MM.1S (cell line): ENCODE measurements at regions not wholly inside any gene's neighbourhood (a gene's known extent, or its start where the extent isn't known, plus 50 kb on each side); places are given as distances from the start of the nearest gene placed in this dataset.

Experiments used
- DNase-seq: peaks from one replicate; pipeline ENCODE4 v3.0.0-alpha.2; 2015
- H2AFZ ChIP-seq: fragments of 300-600 bp; sonication (generic); 2 replicates; pipeline ENCODE4 v1.6.0; 2016; ENCODE audit warnings: antibody characterized with exemption, low read length
- H3F3A ChIP-seq: fragments of 300-600 bp; sonication (generic); 2 replicates; pipeline ENCODE4 v1.6.1; 2016; ENCODE audit warnings: mild to moderate bottlenecking, antibody characterized with exemption, low read length, moderate library complexity, mixed read lengths; ENCODE audit not compliant: insufficient read depth
- H3K27ac ChIP-seq: fragments of 300-600 bp; sonication (generic); 2 replicates; pipeline ENCODE4 v1.5.1; 2016; ENCODE audit warnings: mild to moderate bottlenecking, low read length
- H3K27me3 ChIP-seq: fragments of 300-600 bp; sonication (generic); replicated peaks from 2 replicates; pipeline ENCODE4 v1.6.0; 2016; ENCODE audit warnings: low read length; ENCODE audit not compliant: insufficient read depth
- H3K36me3 ChIP-seq: fragments of 300-600 bp; sonication (generic); replicated peaks from 2 replicates; pipeline ENCODE4 v1.6.1; 2016; ENCODE audit warnings: mild to moderate bottlenecking, low read length, mixed read lengths; ENCODE audit not compliant: insufficient read depth
- H3K4me1 ChIP-seq: fragments of 300-600 bp; sonication (generic); 2 replicates; pipeline ENCODE4 v1.6.1; 2016; ENCODE audit warnings: low read length, mixed read lengths
- H3K4me2 ChIP-seq: fragments of 300-600 bp; sonication (generic); 2 replicates; pipeline ENCODE4 v1.6.0; 2016; ENCODE audit warnings: low read depth, low read length
- H3K4me3 ChIP-seq: fragments of 300-600 bp; sonication (generic); 2 replicates; pipeline ENCODE4 v1.5.1; 2016; ENCODE audit warnings: low read length, mixed read lengths
- H3K79me2 ChIP-seq: fragments of 300-600 bp; sonication (generic); 2 replicates; pipeline ENCODE4 v1.6.1; 2016; ENCODE audit warnings: mixed run types, low read length, mixed read lengths
- H3K9ac ChIP-seq: fragments of 300-600 bp; sonication (generic); 2 replicates; pipeline ENCODE4 v1.6.1; 2016; ENCODE audit warnings: low read length, mixed read lengths
- H3K9me2 ChIP-seq: fragments of 300-600 bp; sonication (generic); replicated peaks from 2 replicates; pipeline ENCODE4 v1.6.1; 2016; ENCODE audit warnings: mild to moderate bottlenecking, low read length, mixed read lengths; ENCODE audit not compliant: insufficient read depth
- H3K9me3 ChIP-seq: fragments of 300-600 bp; sonication (generic); replicated peaks from 2 replicates; pipeline ENCODE4 v1.6.1; 2016; ENCODE audit warnings: mild to moderate bottlenecking, low read length, mixed read lengths; ENCODE audit not compliant: insufficient read depth
- H4K20me1 ChIP-seq: fragments of 300-600 bp; sonication (generic); 2 replicates; pipeline ENCODE4 v1.6.1; 2016; ENCODE audit warnings: mild to moderate bottlenecking, low read length, moderate library complexity, mixed read lengths; ENCODE audit not compliant: insufficient read depth
- CTCF ChIP-seq: fragments of 300-600 bp; sonication (generic); IDR thresholded peaks from 2 replicates; pipeline ENCODE4 v1.5.1; 2016; ENCODE audit warnings: antibody characterized with exemption, low read length, mixed read lengths
- EZH2 ChIP-seq: fragments of 300-600 bp; sonication (generic); optimal IDR thresholded peaks from 2 replicates; pipeline ENCODE3; 2017; ENCODE audit warnings: low read depth, mild to moderate bottlenecking, antibody characterized with exemption, low read length, mixed read lengths
- EZH2phosphoT487 ChIP-seq: fragments of 300-600 bp; sonication (generic); IDR thresholded peaks from 2 replicates; pipeline ENCODE4 v1.6.1; 2018; ENCODE audit warnings: antibody characterized with exemption, low read length

GRCh38 chr16:73166947-73167550, 119.1 kb upstream of the ZFHX3 start:
- H3K9me2 ChIP-seq, result no peaks in the 10 kb centered on the region
- no peak overlapping the region for H3K4me3 ChIP-seq
- no peaks in the 10 kb centered on the region for H3K9me3 ChIP-seq
- H3K79me2 ChIP-seq, result no peaks in the 10 kb centered on the region
- no peaks in the 10 kb centered on the region for H4K20me1 ChIP-seq
- H3K27ac ChIP-seq, result no peak overlapping the region
- no peak overlapping the region for H3K4me2 ChIP-seq
- no peaks in the 10 kb centered on the region for H3K4me1 ChIP-seq
- no peak overlapping the region for H3K9ac ChIP-seq
- TF ChIP-seq CTCF, result no peak
- TF ChIP-seq EZH2phosphoT487, result no peak
- no peak for TF ChIP-seq EZH2
- H3F3A ChIP-seq, result no peaks in the 10 kb centered on the region
- H3K27me3 ChIP-seq, result no peaks in the 10 kb centered on the region
- no peaks in the 10 kb centered on the region for H3K36me3 ChIP-seq
- DNase-seq, result no peak
- H2AFZ ChIP-seq, result no peak overlapping the region

GRCh38 chr16:73166441-73166851, 118.5 kb upstream of the ZFHX3 start:
- H4K20me1 ChIP-seq, result no peaks in the 10 kb centered on the region
- no peak overlapping the region for H3K4me2 ChIP-seq

GRCh38 chr16:73163238-73163815, 115.4 kb upstream of the ZFHX3 start:
- TF ChIP-seq CTCF (no peak), EZH2 (no peak), EZH2phosphoT487 (no peak)

More at GRCh38 chr16:73166441-73166851, 118.5 kb upstream of the ZFHX3 start:
- H3K9me2 ChIP-seq, result no peaks in the 10 kb centered on the region
- H3K27me3 ChIP-seq, result no peaks in the 10 kb centered on the region
- no peak overlapping the region for H3K27ac ChIP-seq
- H3K9ac ChIP-seq, result no peak overlapping the region
- TF ChIP-seq EZH2phosphoT487 (no peak), EZH2 (no peak), CTCF (no peak)
- no peak overlapping the region for H2AFZ ChIP-seq
- DNase-seq, result no peak
- H3K9me3 ChIP-seq, result no peaks in the 10 kb centered on the region
- no peaks in the 10 kb centered on the region for H3K36me3 ChIP-seq
- H3K79me2 ChIP-seq, result no peaks in the 10 kb centered on the region
- H3K4me3 ChIP-seq, result no peak overlapping the region
- H3F3A ChIP-seq, result no peaks in the 10 kb centered on the region
- no peaks in the 10 kb centered on the region for H3K4me1 ChIP-seq

More at GRCh38 chr16:73163238-73163815, 115.4 kb upstream of the ZFHX3 start:
- Histone ChIP-seq H3K4me1 (no peaks in the 10 kb centered on the region), H3K36me3 (no peaks in the 10 kb centered on the region), H3K27me3 (no peaks in the 10 kb centered on the region), H4K20me1 (no peaks in the 10 kb centered on the region), H3K4me3 (no peak overlapping the region), H3K4me2 (no peak overlapping the region), H3K27ac (no peak overlapping the region), H3K9me2 (no peaks in the 10 kb centered on the region), H2AFZ (no peak overlapping the region), H3K9ac (no peak overlapping the region), H3F3A (no peaks in the 10 kb centered on the region), H3K79me2 (no peaks in the 10 kb centered on the region), H3K9me3 (no peaks in the 10 kb centered on the region)
- DNase-seq, result no peak
